GM23338 (cell line): ENCODE measurements at regions not wholly inside any gene's neighbourhood (a gene's known extent, or its start where the extent isn't known, plus 50 kb on each side); places are given as distances from the start of the nearest gene placed in this dataset.

ENCODE experiments used
- ATAC-seq: fragments of 200-7000 bp; cut with Tn5 transposase; 3 replicates; pipeline ENCODE4 v1.9.1; 2020
- DNase-seq: peaks from one replicate; pipeline ENCODE4 v3.0.0-alpha.2; 2015; ENCODE audit warnings: low spot score
- H2AFZ ChIP-seq: fragments of 200-600 bp; sonication (generic); 2 replicates; pipeline ENCODE4 v1.8.0; 2016; ENCODE audit warnings: antibody characterized with exemption, mild to moderate bottlenecking, moderate library complexity
- H3F3A ChIP-seq: fragments of 200-600 bp; sonication (generic); replicated peaks from 2 replicates; pipeline ENCODE4 v1.8.0; 2017; ENCODE audit warnings: antibody characterized with exemption, mixed run types, low read depth
- H3K27ac ChIP-seq: fragments of 200-600 bp; sonication (generic); 2 replicates; pipeline ENCODE4 v1.6.1; 2016; ENCODE audit warnings: low read depth
- H3K27me3 ChIP-seq: fragments of 200-600 bp; sonication (generic); 2 replicates; pipeline ENCODE4 v1.8.0; 2016; ENCODE audit warnings: mild to moderate bottlenecking, mixed run types, moderate library complexity; ENCODE audit not compliant: insufficient read depth
- H3K36me3 ChIP-seq: fragments of 200-600 bp; sonication (generic); 2 replicates; pipeline ENCODE4 v1.8.0; 2016; ENCODE audit warnings: mild to moderate bottlenecking; ENCODE audit not compliant: insufficient read depth
- H3K4me1 ChIP-seq: fragments of 200-600 bp; sonication (generic); 2 replicates; pipeline ENCODE4 v1.8.0; 2016; ENCODE audit warnings: mild to moderate bottlenecking, moderate library complexity; ENCODE audit not compliant: insufficient read depth
- H3K4me2 ChIP-seq: fragments of 200-600 bp; sonication (generic); 2 replicates; pipeline ENCODE4 v1.7.1; 2017; ENCODE audit warnings: mixed run types
- H3K4me3 ChIP-seq: fragments of 200-600 bp; sonication (generic); 2 replicates; pipeline ENCODE4 v1.6.1; 2016; ENCODE audit warnings: mixed run types
- H3K79me2 ChIP-seq: fragments of 200-600 bp; sonication (generic); replicated peaks from 2 replicates; pipeline ENCODE4 v1.8.0; 2017; ENCODE audit warnings: mild to moderate bottlenecking; ENCODE audit not compliant: insufficient read depth
- H3K9me2 ChIP-seq: fragments of 200-600 bp; sonication (generic); 2 replicates; pipeline ENCODE4 v1.8.0; 2017; ENCODE audit not compliant: insufficient read depth
- H4K20me1 ChIP-seq: fragments of 200-600 bp; sonication (generic); replicated peaks from 2 replicates; pipeline ENCODE4 v1.8.0; 2017; ENCODE audit warnings: mild to moderate bottlenecking; ENCODE audit not compliant: insufficient read depth
- H3K27ac Mint-ChIP-seq: 2 replicates; pipeline ENCODE4 v1.8.0; 2020; ENCODE audit warnings: inconsistent platforms, mild to moderate bottlenecking, moderate library complexity, mixed read lengths
- H3K27me3 Mint-ChIP-seq: 3 replicates; pipeline ENCODE4 v1.8.0; 2022; ENCODE audit warnings: low read depth, mild to moderate bottlenecking, moderate library complexity, mixed read lengths, inconsistent platforms; ENCODE audit not compliant: insufficient read depth, poor library complexity
- H3K36me3 Mint-ChIP-seq: 3 replicates; pipeline ENCODE4 v1.8.0; 2021; ENCODE audit warnings: low read depth, mild to moderate bottlenecking, inconsistent platforms, moderate library complexity, mixed read lengths
- H3K4me1 Mint-ChIP-seq: 3 replicates; pipeline ENCODE4 v1.8.0; 2020; ENCODE audit warnings: mild to moderate bottlenecking, inconsistent platforms, mixed read lengths
- H3K4me3 Mint-ChIP-seq: 3 replicates; pipeline ENCODE4 v1.8.0; 2021; ENCODE audit warnings: moderate library complexity, mild to moderate bottlenecking, inconsistent platforms, mixed read lengths
- H3K9me3 Mint-ChIP-seq: 3 replicates; pipeline ENCODE4 v1.8.0; 2020; ENCODE audit warnings: moderate library complexity, mild to moderate bottlenecking, inconsistent platforms, mixed read lengths
- CREB1 ChIP-seq: fragments of 250-450 bp; sonication (Bioruptor Pico); IDR thresholded peaks from 2 replicates; pipeline ENCODE4 v1.5.0; 2020; ENCODE audit warnings: low read depth, mild to moderate bottlenecking, moderate library complexity
- JUNB ChIP-seq: IDR thresholded peaks from one replicate; pipeline ENCODE4 v1.6.1; 2016; ENCODE audit warnings: antibody characterized with exemption; ENCODE audit not compliant: unreplicated experiment
- NANOG ChIP-seq: IDR thresholded peaks from 2 replicates; pipeline ENCODE4 v1.6.1; 2016; ENCODE audit warnings: antibody characterized with exemption, borderline replicate concordance
- ZNF114 ChIP-seq: fragments of 250-450 bp; sonication (Bioruptor Pico); IDR thresholded peaks from 2 replicates; pipeline ENCODE4 v1.5.0; 2020; ENCODE audit warnings: mild to moderate bottlenecking, moderate library complexity
- ZNF331 ChIP-seq: fragments of 250-450 bp; sonication (Bioruptor Pico); IDR thresholded peaks from 2 replicates; pipeline ENCODE4 v1.5.0; 2020; ENCODE audit warnings: low read depth, mild to moderate bottlenecking, moderate library complexity
- TF ChIP-seq, protein P1 (sequence below): IDR thresholded peaks from 2 replicates; pipeline ENCODE4 v1.6.1; 2016; ENCODE audit warnings: antibody characterized with exemption
- TF ChIP-seq, protein P2 (sequence below): IDR thresholded peaks from one replicate; pipeline ENCODE4 v1.6.1; 2018; ENCODE audit warnings: antibody characterized with exemption; ENCODE audit not compliant: unreplicated experiment
- TF ChIP-seq, protein P3 (sequence below), 2 experiments: fragments of 200-600 bp in 1 of 2; sonication (generic) in 1 of 2; conservative IDR thresholded peaks; 2 replicates each; pipeline versions ENCODE4 v1.5.1 to v1.6.1; 2016 to 2017; ENCODE audit warnings: antibody characterized with exemption in 2 of 2, low read depth in 2 of 2, mild to moderate bottlenecking in 2 of 2, moderate library complexity in 1 of 2

DNA sequence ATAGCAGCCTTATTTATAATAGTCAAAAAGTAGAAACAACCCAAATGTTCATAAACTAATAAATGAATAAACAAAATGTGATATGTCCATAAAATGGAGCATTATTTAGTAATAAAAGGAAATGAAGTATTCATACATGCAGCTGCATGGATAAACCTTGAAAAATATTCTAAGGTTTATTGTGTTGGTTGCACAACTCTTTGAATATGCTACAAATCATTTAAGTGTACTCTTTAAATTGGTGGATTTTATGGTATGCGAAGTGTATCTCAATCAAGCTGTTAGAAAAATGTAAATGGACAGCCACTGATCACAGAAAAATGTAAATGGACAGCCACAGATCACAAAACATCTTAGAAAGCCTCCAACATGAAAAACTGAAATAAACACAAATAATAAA lies 73.2 kb upstream of the SLC38A4 start:
- Histone ChIP-seq H3F3A (no peaks in the 10 kb centered on the region), H3K4me3 (no peak overlapping the region), H3K36me3 (no peaks in the 10 kb centered on the region), H2AFZ (no peak overlapping the region), H3K4me1 (no peaks in the 10 kb centered on the region), H4K20me1 (no peaks in the 10 kb centered on the region), H3K9me2 (no peaks in the 10 kb centered on the region; the same call in 1 of the 2 replicates), H3K27ac (no peak overlapping the region), H3K27me3 (no peaks in the 10 kb centered on the region), H3K4me2 (no peak overlapping the region), H3K79me2 (no peaks in the 10 kb centered on the region)
- TF ChIP-seq CREB1 (no peak), NANOG (no peak), JUNB (no peak), ZNF114 (no peak)
- TF ChIP-seq, protein P1, sequence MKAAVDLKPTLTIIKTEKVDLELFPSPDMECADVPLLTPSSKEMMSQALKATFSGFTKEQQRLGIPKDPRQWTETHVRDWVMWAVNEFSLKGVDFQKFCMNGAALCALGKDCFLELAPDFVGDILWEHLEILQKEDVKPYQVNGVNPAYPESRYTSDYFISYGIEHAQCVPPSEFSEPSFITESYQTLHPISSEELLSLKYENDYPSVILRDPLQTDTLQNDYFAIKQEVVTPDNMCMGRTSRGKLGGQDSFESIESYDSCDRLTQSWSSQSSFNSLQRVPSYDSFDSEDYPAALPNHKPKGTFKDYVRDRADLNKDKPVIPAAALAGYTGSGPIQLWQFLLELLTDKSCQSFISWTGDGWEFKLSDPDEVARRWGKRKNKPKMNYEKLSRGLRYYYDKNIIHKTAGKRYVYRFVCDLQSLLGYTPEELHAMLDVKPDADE, result no peak
- Mint-ChIP-seq H3K4me1 (no peaks in the 10 kb centered on the region), H3K27me3 (no peaks in the 10 kb centered on the region), H3K27ac (no peak overlapping the region), H3K36me3 (no peaks in the 10 kb centered on the region), H3K4me3 (no peak overlapping the region), H3K9me3 (no peaks in the 10 kb centered on the region)
- ATAC-seq (no peak), DNase-seq (no peak)

DNA sequence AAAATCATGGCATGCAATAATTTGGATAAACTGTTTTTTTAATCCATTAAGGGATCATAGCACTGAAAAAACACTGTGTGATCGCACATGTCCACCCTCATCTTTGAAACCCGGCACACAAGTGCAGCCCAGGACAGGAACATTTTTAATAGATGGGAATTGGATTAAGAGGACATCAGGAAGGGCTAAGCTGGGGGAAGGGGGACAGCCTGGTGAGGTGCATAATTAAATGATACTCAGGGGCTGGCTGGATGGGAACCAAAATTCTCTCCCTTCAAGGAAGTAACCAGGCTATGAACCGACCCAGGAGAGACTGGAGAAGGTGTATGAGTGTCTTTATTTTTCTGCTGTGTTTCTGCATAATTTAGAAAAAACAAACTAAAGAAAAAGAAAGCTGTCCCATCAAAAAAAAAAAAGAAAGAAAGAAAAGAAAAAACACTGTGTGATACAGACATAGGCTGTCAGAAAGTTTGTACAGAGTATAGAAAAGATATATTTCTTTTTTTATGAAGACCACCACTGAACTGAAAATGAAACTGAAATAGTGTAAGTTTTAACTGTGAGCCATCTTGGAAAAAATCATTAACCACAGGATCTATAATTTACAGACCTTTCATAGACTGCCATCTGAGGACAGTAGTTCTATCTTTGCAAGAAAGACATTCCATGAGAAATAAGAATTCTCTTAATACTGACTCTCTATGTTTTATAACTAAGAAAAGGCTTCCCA lies 75.1 kb upstream of the SLC38A4 start:
- H3K36me3 ChIP-seq, result no peaks in the 10 kb centered on the region
- no peak overlapping the region for H3K4me2 ChIP-seq
- no peaks in the 10 kb centered on the region for H3K4me1 ChIP-seq
- no peaks in the 10 kb centered on the region for H4K20me1 ChIP-seq
- H3K9me2 ChIP-seq, result no peaks in the 10 kb centered on the region; the same call in 1 of the 2 replicates
- ATAC-seq (no peak), DNase-seq (no peak)
- Mint-ChIP-seq H3K27ac (no peak overlapping the region), H3K36me3 (no peaks in the 10 kb centered on the region), H3K4me3 (no peak overlapping the region), H3K27me3 (no peaks in the 10 kb centered on the region), H3K9me3 (no peaks in the 10 kb centered on the region), H3K4me1 (no peaks in the 10 kb centered on the region)
- no peak overlapping the region for H3K4me3 ChIP-seq
- H2AFZ ChIP-seq, result no peak overlapping the region
- no peaks in the 10 kb centered on the region for H3K79me2 ChIP-seq
- H3K27ac ChIP-seq, result no peak overlapping the region
- no peaks in the 10 kb centered on the region for H3F3A ChIP-seq
- TF ChIP-seq ZNF114 (no peak), CREB1 (no peak), JUNB (no peak), ZNF331 (CRISPR knock-in tag) (no peak)
- TF ChIP-seq, protein P2, sequence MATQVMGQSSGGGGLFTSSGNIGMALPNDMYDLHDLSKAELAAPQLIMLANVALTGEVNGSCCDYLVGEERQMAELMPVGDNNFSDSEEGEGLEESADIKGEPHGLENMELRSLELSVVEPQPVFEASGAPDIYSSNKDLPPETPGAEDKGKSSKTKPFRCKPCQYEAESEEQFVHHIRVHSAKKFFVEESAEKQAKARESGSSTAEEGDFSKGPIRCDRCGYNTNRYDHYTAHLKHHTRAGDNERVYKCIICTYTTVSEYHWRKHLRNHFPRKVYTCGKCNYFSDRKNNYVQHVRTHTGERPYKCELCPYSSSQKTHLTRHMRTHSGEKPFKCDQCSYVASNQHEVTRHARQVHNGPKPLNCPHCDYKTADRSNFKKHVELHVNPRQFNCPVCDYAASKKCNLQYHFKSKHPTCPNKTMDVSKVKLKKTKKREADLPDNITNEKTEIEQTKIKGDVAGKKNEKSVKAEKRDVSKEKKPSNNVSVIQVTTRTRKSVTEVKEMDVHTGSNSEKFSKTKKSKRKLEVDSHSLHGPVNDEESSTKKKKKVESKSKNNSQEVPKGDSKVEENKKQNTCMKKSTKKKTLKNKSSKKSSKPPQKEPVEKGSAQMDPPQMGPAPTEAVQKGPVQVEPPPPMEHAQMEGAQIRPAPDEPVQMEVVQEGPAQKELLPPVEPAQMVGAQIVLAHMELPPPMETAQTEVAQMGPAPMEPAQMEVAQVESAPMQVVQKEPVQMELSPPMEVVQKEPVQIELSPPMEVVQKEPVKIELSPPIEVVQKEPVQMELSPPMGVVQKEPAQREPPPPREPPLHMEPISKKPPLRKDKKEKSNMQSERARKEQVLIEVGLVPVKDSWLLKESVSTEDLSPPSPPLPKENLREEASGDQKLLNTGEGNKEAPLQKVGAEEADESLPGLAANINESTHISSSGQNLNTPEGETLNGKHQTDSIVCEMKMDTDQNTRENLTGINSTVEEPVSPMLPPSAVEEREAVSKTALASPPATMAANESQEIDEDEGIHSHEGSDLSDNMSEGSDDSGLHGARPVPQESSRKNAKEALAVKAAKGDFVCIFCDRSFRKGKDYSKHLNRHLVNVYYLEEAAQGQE, result no peak
- TF ChIP-seq, protein P3, sequence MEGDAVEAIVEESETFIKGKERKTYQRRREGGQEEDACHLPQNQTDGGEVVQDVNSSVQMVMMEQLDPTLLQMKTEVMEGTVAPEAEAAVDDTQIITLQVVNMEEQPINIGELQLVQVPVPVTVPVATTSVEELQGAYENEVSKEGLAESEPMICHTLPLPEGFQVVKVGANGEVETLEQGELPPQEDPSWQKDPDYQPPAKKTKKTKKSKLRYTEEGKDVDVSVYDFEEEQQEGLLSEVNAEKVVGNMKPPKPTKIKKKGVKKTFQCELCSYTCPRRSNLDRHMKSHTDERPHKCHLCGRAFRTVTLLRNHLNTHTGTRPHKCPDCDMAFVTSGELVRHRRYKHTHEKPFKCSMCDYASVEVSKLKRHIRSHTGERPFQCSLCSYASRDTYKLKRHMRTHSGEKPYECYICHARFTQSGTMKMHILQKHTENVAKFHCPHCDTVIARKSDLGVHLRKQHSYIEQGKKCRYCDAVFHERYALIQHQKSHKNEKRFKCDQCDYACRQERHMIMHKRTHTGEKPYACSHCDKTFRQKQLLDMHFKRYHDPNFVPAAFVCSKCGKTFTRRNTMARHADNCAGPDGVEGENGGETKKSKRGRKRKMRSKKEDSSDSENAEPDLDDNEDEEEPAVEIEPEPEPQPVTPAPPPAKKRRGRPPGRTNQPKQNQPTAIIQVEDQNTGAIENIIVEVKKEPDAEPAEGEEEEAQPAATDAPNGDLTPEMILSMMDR (conservative IDR thresholded peaks at IDR 0.05; ENCODE audit: low read depth in 2 of 2), result no peak
- no peaks in the 10 kb centered on the region for H3K27me3 ChIP-seq
